ENCODE measurements at regions not wholly inside any gene's neighbourhood (a gene's known extent, or its start where the extent isn't known, plus 50 kb on each side); places are given as distances from the start of the nearest gene placed in this dataset.

DNA sequence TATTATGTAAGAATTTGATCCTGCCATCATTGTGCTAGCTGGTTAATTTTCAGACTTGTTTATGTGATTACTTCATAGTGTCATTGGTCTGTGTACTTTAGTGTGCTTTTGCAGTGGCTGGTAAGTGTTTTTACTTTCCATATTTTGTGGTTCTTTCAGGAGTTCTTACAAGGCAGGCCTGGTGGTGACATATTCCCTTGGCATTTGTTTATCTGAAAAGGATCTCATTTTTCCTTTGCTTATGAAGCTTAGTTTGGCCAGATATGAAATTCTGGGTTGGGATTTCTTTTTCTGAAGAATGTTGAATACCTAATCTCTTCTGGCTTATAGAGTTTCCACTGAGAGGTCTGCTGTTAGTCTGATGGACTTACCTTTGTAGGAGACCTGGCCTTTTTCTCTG lies 72.8 kb upstream of the MC4R start:
- no peak for DNase-seq (ENCODE audit: low read depth, low spot score)

DNA sequence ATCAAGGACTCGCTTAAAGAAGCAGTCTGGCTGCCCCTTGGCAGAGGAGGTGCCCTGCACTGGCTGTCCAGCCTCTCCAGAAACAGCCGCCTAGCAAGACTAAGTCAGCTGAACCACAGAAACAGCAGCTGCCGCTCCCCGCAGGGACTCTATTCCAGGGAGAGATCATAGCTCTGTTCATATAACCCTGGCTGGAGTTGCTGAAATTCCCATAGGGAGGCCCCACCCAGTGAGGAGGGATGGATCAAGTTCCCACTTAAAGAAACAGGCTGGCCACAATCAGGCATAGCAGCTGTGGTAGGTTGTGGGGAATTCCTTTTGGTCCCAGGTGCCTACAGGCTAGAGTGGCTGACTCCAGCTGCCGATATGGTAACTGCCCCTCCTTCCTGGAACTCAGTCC lies 74.2 kb upstream of the MC4R start:
- no peak for DNase-seq (ENCODE audit: low read depth, low spot score)

DNA sequence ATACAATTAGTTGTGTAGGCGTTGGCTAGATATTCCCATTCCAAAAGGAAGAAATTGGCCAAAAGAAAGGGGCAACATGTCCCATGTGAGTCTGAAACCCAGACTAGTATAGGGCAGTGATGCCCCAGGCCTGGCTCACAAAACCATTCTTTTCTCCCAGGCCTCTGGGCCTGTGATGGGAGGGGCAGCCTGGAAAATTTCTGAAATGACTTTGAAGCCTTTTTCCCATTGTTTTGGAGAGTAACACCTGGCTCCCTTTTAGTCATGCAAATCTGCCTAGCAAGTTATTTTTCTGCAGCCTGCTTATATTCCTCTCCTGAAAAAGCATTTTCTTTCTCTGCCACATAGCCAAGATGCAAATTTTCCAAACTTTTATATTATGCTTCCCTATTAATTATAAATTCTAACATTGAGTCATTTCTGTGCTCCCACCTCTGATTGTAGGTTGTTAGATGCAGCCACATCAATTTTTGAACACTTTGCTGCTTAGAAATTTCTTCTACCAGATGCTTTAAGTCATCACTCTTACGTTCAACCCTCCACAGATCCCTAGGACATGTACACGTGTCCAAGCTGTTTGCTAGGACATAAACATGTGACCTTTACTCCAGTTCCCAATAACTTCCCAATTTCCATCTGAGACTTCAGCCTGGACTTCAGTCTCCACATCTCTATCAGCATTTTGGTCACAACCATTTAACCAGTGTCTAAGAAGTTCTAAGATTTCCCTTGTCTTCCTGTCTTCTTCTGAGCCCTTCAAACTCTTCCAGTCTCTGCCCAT lies 76.1 kb upstream of the MC4R start:
- no peak for DNase-seq (ENCODE audit: low read depth, low spot score)

DNA sequence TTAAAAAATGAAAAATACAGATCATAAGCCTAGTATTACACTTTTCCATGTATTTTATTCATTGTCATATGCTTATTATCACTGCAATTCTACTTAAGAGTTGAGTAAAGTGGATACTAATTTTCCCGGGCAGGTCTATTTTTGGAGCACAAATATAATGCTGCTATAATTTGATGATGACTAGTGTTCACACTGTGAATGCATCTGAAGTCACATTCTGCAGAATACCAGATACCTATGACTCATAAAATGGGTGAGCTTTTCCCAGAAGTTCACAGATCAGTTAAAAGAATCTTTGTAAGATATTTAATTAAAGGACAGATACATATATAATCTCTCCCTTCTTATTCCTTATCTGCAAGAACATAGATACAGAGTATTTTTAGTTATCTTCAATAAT lies 79.8 kb upstream of the MC4R start:
- DNase-seq (ENCODE audit: low read depth, low spot score), result no peak

DNA sequence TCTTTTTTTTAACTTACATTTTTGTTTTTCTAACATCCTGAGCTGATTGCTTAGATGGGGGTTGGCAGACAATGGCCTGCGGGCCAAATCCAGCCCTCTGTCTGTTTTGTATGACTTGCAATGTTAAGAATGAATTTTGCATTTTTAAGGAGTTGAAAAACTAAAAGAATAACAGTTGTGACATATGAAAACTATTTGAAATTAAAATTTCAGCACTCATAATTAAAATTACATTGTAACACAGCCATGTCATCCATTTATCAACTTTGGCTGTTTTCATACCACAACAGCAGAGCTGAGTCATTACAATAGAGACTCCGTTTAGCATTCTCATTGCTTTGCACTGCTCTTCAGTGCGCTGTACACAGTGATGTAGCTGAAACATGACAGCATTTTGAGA lies 94.1 kb upstream of the MC4R start:
- no peak for DNase-seq (ENCODE audit: low read depth, low spot score)

DNA sequence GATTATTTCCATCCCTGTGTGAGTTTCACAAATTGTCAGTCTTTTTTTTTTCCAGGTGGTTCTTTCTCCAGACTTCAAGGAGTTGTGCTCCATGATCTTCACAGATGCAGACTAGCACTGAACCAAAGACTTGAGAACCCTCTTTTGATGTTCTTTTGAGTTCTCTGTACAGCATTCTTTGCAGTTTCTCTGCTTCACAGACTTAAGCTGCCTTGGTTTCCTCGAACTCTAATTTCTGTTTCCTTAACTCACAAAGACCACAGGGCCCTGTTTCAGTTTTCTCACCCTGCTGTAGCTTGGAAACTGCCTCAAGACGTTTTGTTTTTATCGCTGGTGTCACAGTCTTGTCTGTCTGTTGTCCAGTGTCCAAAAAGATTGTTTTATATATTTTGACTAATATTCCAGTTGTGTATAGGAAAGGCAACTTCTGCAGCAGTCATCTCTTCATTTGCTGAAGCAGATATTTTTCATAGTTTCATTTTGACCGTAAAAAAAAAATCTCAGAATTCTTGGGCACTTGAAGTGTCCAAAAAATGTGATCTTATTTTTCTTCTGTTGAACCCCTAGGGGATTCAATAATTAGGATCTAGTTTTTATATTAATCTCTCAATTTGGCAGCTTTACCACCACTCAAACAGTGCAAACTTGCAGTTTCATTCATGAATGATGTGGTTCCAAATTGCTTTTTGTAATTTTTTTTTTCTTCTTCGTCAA lies 97.0 kb upstream of the MC4R start:
- no peak for DNase-seq (ENCODE audit: low read depth, low spot score)

DNA sequence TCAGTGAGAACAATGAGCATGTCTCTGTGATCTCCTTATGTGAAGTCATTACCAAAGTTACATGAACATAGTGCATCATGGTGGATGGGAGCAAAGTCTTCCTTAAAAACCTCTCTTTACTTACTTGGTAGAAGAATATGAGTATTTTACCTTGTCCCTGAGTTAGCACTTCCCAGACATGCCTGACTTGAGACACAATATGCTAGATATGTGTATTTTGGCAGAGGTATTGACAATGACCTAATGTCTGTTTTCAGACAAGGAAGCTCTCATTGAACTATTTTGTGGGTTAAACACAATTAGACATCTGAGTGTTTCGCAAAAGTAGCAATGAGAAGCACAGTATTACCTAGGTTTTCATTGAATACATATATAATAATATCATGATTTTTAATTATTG lies 99.1 kb upstream of the MC4R start:
- no peak for DNase-seq (ENCODE audit: low read depth, low spot score)

DNA sequence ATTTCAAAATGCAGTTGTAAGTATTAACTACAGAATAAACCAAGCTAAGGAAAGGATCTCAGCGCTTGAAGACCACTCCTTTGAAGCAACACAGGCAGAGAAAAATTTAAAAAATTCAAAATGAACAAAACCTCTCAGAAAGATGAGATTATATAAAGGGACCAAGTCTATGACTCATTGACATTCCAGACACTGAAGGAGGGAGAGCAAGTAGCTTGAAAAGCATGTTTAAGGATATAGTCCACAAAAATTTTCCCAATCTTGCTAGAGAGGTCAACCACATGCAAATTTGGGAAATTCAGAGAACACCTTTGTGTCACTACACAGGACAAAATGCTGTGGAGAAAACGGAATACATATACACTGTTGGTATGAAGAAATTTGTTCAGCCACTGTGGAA lies 112.6 kb upstream of the MC4R start:
- DNase-seq (ENCODE audit: low read depth, low spot score), result no peak

DNA sequence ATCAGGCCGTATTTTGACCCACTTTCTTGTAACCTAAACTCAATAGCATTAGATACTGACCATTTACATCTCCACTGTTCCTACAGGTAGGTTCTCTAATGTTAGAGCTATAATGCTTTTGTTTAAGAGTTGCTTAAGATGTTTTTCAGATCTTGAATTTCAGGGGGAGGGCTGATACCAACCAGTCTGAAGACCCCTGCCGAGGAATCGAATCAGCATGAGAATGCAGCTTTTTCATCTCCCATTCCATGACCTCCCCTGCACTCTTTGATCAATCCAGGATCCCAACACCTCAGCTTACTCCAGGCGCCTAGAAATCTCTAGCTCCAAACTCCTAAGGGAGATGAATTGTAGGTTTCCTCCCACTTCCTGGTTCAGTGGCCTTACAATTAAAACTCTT lies 120.5 kb upstream of the MC4R start:
- no peak for DNase-seq (ENCODE audit: low read depth, low spot score)

DNA sequence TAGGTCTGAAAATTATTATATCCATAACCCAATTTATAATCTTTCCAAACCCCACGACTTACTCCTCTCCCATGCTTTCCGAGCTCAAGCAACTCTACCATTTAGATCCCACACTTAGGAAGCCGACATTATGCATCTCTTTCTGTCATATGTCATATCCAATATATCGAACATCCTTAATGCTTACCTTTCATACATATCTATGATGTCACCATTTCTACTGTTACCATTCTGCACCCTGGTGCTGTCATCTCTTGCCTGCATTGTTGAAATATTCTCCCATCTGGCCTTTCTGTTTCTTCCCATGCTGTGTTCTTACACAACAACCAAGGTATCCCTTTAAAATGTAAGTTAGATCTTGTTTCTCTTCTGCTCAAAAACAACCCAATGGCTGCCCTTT lies 127.1 kb upstream of the MC4R start:
- no peak for DNase-seq (ENCODE audit: low read depth, low spot score)

DNA sequence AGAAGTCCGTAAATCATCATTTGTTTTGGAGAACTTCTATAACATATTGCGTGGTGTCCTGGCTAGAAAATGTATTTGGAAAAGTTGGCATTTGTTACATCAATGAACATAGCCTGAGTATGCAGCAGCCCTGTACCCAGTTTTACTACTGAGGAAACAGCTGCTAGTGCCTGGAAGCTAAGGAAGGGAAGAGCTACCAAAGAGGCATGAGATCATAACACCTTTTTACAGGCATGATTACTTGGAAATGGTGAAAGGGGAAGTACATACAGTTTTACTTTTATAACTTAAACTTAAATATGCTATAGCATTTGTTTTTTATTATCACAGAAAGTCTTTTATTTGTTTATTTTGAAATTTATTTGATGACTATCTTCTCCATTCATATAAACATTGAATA lies 128.4 kb upstream of the MC4R start:
- no peak for DNase-seq (ENCODE audit: low read depth, low spot score)

DNA sequence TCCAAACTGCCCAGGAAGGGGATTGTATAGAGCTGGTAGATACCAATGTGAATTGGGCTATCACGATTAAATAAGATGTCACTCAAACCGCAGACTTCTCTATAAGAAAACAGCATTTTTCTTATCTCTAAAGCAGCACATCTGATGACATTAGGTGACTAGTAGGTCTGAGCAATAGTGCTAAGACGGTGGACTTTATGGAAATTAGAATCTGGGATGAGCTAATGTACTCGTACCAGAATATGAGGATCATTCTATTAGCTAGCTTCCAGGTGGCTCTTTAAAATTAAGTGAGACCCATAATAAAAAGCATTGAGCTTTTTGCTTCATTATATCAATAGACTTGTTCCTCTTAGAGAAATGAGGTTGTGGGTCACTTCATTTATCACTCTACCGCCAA lies 130.0 kb upstream of the MC4R start:
- no peak for DNase-seq (ENCODE audit: low read depth, low spot score)

DNA sequence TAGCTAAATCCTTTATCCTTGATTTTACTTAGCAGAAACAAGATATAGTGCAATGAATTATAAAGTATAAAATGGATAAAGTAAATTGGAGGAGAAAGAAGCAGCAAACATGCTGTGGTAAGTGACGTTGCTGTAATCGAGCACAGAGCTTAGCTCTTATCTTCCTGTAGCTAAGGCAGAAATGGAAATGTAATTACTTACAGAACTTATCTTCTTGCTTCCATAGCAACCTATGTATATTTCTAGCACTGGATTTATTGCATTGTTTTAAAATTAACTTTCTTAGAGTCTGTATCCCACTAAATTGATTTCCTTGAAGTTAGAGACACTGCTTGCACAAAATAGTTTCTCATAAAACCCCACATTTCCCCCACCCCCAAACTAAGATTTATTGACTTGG lies 130.6 kb upstream of the MC4R start:
- DNase-seq (ENCODE audit: low read depth, low spot score), result no peak

DNA sequence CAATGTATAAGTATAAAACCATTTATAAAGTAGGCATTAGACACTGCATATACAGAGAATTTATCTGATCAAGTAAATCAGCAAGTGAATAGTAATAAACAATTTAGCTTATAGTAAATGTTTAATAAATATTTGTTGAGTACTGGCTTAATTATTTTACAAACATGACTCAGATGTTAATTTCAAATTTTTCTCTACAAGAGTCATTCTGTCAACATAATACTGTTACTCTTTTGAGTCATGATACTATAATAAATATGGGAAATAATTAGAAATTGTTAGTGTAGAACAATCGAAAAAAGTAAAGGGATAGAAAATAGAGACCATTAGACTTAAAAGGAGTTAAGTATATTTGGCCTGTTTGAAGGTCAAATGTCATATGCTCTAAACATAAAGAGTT lies 133.6 kb upstream of the MC4R start:
- no peak for DNase-seq (ENCODE audit: low read depth, low spot score)

DNA sequence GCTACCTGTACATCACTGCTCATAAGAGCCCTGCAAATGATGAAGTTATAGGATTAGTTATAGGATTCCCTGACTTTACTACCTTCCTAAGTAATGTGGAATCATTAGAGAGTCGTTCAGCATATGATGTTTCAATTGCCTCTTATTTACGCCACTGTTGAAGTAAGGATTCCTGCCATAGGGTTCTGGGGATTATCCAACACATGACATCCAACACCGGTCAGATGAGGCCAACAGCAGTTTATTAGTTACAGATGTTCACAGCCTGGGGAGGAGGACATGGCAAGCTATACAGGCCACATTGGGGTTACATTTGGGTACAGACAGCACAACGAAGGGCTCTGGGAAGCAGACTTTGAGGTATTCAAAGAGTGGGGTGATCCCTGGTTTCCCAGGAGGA lies 134.1 kb upstream of the MC4R start:
- DNase-seq (ENCODE audit: low read depth, low spot score), result no peak

DNA sequence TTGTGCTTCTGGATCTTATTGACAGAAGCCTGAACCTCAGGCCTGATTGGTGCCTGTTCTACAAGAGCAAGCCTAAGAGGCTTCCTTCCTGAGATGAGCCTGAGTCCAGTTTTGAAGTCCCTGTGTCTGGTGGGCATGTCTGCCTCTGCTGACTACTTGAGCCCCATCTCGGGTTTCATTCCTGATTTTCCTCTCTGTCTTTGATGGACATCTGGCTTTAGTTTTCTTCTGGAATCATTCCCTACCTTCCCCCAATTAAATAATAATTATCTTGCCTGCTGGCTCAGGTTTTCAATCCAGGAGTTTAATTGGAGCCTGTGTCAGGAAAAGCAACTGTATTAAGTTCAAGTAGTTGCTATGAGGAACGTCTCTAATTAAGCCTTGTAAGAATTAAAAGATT lies 135.5 kb upstream of the MC4R start:
- DNase-seq (ENCODE audit: low read depth, low spot score), result no peak

DNA sequence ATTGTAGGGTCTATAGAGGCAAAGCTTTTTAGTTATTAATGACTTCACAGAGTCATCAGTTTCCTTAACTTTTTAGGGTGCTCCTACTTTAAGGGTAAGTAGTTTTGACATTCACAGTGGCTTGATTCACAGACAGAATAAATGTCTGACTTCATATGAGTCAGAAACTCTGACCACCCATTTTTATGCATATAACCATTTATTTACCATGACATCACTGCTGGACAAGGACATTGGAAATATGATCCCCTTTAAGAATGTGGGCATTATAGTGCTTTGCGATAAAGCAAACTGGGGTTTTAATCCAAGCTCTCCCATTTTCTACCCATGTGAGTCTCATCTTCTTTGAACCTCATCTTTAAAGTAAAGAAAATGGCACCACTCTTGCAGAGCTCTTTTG lies 162.0 kb upstream of the MC4R start:
- DNase-seq (ENCODE audit: low read depth, low spot score), result no peak

DNA sequence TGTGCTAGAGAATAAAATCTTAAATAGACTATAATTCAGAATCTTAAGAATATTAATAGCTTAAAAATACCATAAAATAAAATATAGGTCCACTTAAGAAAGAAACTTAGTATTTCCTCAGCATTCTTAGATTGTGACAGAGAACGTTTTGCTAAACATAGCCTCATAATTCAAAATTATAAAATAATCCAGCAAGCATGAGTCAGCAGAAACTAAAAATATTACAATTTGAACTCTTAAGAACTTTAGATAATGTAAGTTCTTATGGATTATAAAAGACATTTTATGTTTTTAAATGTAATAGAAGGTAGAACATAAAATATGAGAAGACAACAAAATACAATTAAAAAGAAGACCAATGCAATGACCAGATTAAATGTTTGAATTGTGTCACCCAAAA lies 164.5 kb upstream of the MC4R start:
- no peak for DNase-seq (ENCODE audit: low read depth, low spot score)

DNA sequence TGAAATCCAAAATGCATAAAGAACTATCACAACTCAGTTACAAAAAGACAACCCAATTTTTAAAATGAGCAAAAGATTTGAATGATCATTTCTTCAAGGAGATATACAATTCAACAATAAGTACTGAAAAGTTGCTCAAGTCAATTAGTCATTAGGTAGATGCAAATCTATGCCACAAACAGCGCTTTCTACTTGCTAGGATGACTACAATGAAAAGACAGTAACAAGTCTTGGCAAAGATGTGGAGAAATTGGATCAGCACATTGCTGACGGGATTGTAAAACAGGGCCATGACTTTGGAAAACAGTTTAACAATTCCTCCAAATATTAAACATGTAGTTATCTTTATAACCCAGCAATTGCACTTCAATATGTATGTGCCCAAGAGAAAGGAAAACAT lies 166.3 kb upstream of the MC4R start:
- DNase-seq (ENCODE audit: low read depth, low spot score), result no peak

DNA sequence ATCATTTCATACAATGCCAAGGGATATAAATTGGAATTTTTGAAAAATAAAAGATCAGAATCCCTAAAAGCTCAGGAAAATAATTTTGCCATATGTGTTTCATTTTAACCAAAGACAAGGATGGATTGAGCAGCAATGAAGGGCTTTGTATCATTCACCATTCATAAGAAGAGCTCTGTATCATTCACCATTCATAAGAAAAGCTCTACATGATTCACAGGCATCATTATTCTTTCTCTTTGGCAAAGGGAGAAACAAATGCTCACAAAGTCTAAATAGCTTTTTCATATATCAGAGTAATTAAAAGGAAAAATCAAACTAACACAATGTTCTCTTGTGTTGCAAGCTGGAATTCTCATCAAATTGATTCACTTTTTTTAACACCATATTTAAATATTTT lies 169.1 kb upstream of the MC4R start:
- DNase-seq (ENCODE audit: low read depth, low spot score), result no peak

DNA sequence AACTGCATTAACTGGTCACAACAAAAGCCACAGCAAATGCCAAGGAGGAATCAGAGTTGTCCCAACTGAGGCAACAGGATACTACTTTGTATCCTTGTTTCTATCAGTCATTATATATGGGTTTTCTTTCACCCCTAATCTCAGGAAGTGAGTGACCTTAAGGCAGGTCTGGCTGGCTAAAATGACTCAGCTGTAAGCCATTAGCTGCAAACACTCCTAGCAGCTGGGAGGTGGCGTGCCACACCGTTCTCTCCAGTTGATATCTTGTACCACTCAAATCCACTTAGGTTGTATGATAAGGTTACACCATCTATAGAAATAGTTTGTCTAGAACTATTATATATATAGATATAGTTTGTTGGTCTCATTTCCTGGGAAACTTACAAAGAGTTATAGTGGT lies 171.1 kb upstream of the MC4R start:
- DNase-seq (ENCODE audit: low read depth, low spot score), result no peak

DNA sequence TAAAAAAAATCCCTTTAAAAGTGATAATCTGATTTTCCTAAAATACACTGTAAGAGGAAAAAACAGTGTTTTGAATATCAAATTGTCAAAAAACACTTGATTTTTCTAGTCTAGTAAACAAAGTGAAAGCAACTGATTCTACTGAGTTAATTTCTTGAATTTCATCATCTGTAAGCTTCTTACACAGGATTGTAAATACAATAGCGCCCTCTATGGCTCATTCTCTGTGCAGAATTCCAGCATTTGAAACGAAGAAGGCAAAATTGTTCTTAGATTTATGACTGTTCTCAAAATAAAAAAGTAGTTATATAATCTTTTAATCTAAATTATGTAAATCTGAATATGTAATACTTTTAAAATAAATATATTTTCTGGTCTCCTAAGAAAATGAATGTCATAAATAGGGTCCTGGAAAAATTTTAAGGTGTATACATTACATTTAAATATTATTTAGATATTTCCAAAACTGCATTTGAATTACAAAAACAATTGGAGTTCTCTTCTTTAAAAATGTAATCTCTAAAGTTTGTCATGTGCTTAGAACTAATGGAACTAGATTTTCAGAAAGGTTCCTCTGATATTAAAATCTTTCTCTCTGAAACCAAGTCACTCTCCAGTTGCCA lies 176.9 kb upstream of the MC4R start:
- DNase-seq (ENCODE audit: low read depth, low spot score), result peak; percentile 51

DNA sequence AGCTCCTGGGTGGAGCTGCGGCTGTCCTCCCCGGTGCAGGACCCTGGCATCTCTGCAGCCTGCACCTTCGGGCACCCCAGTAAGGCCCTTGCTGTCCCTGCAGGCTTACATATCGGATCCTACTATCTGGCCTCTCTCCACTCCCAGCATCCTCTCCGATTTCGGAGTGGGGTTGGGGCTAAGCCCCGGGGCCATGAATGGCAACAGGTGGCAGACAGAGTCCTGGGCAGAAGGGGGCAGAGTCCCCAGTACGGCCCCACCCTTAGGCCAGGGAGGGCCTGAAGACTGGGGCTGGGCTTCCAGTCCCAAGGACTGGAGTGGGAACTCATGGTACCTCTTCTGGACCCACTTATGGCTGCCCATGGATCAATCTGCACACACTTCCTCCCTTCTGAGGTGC lies 180.4 kb upstream of the MC4R start:
- no peak for DNase-seq (ENCODE audit: low read depth, low spot score)

All from smooth muscle cell of the brain vasculature (primary cell).